ENCODE measurements at regions not wholly inside any gene's neighbourhood (a gene's known extent, or its start where the extent isn't known, plus 50 kb on each side); places are given as distances from the start of the nearest gene placed in this dataset.

DNA sequence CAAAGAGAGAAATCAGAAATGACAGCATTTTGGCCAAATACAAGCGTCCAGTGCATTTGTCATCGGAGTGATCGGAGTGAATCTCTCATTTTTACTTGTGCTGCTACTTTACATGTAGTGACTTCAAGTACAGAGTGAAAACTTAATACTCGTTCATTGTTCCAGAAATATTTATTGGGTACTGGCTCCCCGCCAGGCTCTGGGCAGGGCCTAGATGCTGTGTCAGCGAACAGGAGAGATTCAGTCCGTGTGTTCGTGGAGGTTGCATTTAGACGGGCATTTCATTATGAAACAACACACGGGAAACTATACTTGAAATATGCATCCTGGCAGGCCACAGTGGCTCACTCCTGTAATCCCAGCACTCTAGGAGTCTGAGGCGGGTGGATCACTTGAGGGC is 727.2 kb upstream of the RBFOX1 start:
- DNase-seq (ENCODE audit: insufficient read length, low spot score), result no peak
- TF ChIP-seq, protein P1, sequence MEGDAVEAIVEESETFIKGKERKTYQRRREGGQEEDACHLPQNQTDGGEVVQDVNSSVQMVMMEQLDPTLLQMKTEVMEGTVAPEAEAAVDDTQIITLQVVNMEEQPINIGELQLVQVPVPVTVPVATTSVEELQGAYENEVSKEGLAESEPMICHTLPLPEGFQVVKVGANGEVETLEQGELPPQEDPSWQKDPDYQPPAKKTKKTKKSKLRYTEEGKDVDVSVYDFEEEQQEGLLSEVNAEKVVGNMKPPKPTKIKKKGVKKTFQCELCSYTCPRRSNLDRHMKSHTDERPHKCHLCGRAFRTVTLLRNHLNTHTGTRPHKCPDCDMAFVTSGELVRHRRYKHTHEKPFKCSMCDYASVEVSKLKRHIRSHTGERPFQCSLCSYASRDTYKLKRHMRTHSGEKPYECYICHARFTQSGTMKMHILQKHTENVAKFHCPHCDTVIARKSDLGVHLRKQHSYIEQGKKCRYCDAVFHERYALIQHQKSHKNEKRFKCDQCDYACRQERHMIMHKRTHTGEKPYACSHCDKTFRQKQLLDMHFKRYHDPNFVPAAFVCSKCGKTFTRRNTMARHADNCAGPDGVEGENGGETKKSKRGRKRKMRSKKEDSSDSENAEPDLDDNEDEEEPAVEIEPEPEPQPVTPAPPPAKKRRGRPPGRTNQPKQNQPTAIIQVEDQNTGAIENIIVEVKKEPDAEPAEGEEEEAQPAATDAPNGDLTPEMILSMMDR (IDR thresholded peaks at IDR 0.05; ENCODE audit: insufficient read depth, missing control alignments), result no peak
- FAIRE-seq, result no peak

DNA sequence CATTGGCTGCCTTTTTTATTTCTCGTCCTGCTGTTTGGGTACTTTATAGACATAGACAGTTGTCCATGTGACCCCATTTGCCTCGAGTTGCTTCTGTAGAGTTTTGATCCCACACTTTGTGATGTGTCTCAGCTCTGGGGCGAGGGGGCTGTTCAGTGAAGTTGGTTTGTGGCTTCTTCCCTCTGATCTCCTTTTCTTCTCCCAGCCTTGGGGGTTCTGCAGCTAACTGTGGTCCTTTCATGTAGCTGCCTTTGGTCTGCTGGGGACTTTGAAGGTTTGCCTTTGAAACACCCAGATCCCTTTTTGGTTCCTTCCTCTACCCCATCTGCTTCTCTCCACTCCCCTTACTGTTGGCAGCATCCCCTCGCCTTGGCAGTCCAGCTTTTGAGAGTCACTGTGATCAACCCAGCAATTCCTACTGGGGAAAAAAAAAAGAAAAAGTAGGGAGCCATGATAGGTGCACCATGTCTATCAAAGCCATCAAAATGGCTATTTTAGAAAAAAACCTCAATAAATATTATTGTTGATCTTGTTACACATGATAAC is 728.8 kb upstream of the RBFOX1 start:
- DNase-seq (ENCODE audit: insufficient read length, low spot score), result no peak
- FAIRE-seq, result no peak
- TF ChIP-seq, protein P1 (IDR thresholded peaks at IDR 0.05; ENCODE audit: insufficient read depth, missing control alignments), result no peak

DNA sequence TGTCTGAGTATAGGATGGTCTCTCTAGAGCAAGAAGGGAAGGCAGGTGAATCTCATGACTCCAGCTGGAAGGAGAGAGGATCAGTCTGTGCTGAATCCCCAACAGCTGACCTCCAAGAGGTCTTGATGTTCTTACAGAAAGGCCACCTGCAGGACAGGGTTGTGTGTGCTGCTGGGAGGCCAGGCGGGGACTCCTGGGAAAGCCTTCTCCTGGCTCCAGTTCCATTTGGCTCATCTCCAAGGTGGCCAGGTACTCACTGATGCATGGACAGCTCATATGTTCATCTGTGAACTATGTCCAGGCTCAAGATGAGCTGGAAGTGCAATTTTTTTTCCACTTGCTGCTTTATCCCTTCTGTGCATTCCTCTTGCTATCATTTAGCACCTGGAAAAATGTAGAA is 730.2 kb upstream of the RBFOX1 start:
- DNase-seq (ENCODE audit: insufficient read length, low spot score), result no peak
- TF ChIP-seq, protein P1 (IDR thresholded peaks at IDR 0.05; ENCODE audit: insufficient read depth, missing control alignments), result no peak
- FAIRE-seq, result no peak

DNA sequence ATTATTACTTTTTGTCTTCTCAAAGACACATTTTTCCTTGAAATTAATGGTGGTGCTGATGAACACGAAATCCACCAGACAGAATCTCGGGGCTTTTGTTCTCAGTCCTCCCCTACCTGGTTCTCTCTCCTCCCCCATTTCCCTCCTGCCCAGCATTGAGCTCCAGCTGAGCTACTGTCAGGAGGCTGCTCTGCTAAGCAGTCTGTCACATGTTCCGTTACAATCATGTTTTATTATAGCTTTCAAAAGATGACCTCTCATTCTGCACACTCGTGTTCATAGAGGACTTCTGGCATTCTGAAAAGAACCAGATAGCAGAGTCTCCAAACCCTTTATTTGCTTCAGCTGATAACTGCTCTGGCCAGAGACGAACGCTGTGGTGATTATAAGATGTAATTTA is 732.5 kb upstream of the RBFOX1 start:
- DNase-seq (ENCODE audit: insufficient read length, low spot score) (no peak), FAIRE-seq (no peak)
- TF ChIP-seq, protein P1 (IDR thresholded peaks at IDR 0.05; ENCODE audit: insufficient read depth, missing control alignments), result no peak

DNA sequence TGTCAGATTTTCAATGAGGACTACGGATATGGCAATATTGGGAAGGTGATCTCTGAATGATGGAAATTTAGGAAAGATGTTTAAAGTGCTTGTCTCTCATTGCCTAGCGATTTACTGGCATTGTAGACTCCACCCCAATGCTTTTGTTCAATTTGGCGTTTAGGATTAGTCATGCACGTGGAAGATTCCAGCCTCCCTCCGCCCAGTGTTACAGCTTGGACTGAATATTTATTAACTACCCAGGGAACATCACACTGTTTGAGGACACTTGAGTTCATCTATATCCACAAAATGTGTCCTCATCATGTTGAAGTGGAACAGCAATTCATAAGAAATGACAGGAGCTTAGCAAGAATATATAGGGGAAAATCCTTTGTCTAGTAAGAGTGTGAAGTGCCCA is 738.8 kb upstream of the RBFOX1 start:
- no peak for FAIRE-seq
- TF ChIP-seq, protein P1 (IDR thresholded peaks at IDR 0.05; ENCODE audit: insufficient read depth, missing control alignments), result no peak
- no peak for DNase-seq (ENCODE audit: insufficient read length, low spot score)

DNA sequence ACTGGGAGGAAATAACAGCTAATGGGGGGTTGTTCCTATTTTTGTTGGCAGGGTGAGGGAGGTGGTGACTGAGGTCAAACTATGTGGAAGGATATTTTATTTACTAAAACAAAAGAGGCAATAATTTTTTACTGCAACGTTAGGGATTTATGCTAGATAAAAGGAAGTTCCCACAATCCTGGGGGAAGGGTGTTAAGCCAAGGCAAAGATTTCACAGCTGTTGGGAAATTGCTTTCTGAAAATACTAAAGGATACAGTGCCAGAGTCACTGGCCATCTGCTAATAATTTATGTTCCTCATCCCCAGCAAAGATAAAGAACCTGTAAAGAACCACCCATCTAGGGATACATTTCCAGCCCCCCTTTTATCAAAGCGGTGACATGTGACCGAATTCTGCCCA is 756.0 kb upstream of the RBFOX1 start:
- DNase-seq (ENCODE audit: insufficient read length, low spot score) (no peak), FAIRE-seq (no peak)
- TF ChIP-seq, protein P1 (IDR thresholded peaks at IDR 0.05; ENCODE audit: insufficient read depth, missing control alignments), result no peak

DNA sequence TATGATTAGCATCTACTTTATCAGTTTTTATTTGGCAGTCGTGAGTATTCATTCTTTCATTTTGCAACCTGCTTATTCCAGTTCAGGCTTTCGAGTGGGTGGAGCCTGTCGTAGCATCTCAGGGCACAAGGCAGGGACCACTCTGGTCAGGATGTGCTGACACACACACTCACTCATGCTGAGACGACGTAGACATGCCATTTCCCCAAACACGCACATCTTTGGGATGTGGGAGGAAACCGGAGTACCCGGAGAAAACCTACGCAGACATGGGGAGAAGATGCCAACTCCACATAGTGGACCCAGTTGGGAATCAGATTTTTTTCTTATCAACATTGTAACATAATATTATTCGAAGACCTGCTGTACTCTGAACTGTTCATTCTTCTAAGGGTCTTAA is 756.5 kb upstream of the RBFOX1 start:
- FAIRE-seq, result no peak
- TF ChIP-seq, protein P1 (IDR thresholded peaks at IDR 0.05; ENCODE audit: insufficient read depth, missing control alignments), result no peak
- DNase-seq (ENCODE audit: insufficient read length, low spot score), result no peak
